K562 (cell line): ENCODE measurements at regions not wholly inside any gene's neighbourhood (a gene's known extent, or its start where the extent isn't known, plus 50 kb on each side); places are given as distances from the start of the nearest gene placed in this dataset.

ENCODE experiments used
- ATAC-seq: fragments of 200-7000 bp; cut with Tn5 transposase; 3 replicates; pipeline ENCODE4 v1.9.1; 2020; ENCODE audit warnings: moderate library complexity
- BruUV-seq: library from RNA; stranded (reverse); fragments of 400-500 nt; replicated peaks from 2 replicates; lab custom pipeline; 2021; lab: Mats Ljungman, UMichigan
- CTCF ChIA-PET: fragments of 300-600 bp; formaldehyde crosslinking; extraction: SDS; loops from one replicate; lab custom pipeline; 2021; ENCODE audit warnings: low intra/inter-chr PET ratio; lab: Yijun Ruan, JAX
- POLR2A ChIA-PET: fragments of 300-600, 350-650 bp; sonication (Branson Sonifier 250); formaldehyde crosslinking; extraction: SDS; loops from one replicate; lab custom pipeline; 2021; ENCODE audit warnings: antibody characterized with exemption, inconsistent platforms; lab: Yijun Ruan, JAX
- DNase-seq, 4 experiments: peaks; one replicate each; pipeline versions ENCODE4 v3.0.0 to v3.0.0-alpha.2; 2011 to 2018; ENCODE audit warnings: low spot score in 3 of 4, mixed read lengths in 3 of 4; ENCODE audit errors: extremely low read depth in 1 of 4
- FAIRE-seq: peaks from 2 replicates; lab custom pipeline; 2011; peaks lifted over from hg19 to GRCh38; lab: Jason Lieb, UNC
- H2AFZ ChIP-seq: 2 replicates; pipeline ENCODE4 v1.6.0; 2011; ENCODE audit warnings: low read depth, low read length, control low read depth, inconsistent platforms
- H3K27ac ChIP-seq: fragments of 200-600 bp; 3 replicates; pipeline ENCODE4 v1.8.0; 2011; ENCODE audit warnings: low read depth, mild to moderate bottlenecking, control low read depth, inconsistent platforms, low read length, moderate library complexity, mixed read lengths; ENCODE audit errors: extremely low read depth
- H3K27me3 ChIP-seq, 2 experiments: fragments of 300-600 bp in 1 of 2; 2 replicates in 1 of 2; 3 replicates in 1 of 2; pipeline versions ENCODE4 v1.6.0 to v1.8.0; 2011; ENCODE audit warnings: inconsistent platforms in 2 of 2, low read length in 2 of 2, mild to moderate bottlenecking in 1 of 2, mixed read lengths in 1 of 2, moderate library complexity in 1 of 2; ENCODE audit not compliant: control insufficient read depth in 2 of 2, insufficient read depth in 2 of 2
- H3K36me3 ChIP-seq: fragments of 300-600 bp; 3 replicates; pipeline ENCODE4 v1.8.0; 2011; ENCODE audit warnings: mild to moderate bottlenecking, low read length, inconsistent platforms; ENCODE audit not compliant: control insufficient read depth, insufficient read depth
- H3K4me1 ChIP-seq, 2 experiments: fragments of 200-600 bp in 1 of 2; replicated peaks in 1 of 2; 2 replicates in 1 of 2; 3 replicates in 1 of 2; pipeline versions ENCODE4 v1.5.1 to v1.8.0; 2011; ENCODE audit warnings: inconsistent platforms in 2 of 2, low read length in 2 of 2, mild to moderate bottlenecking in 1 of 2, mixed read lengths in 1 of 2, moderate library complexity in 1 of 2; ENCODE audit not compliant: control insufficient read depth in 2 of 2, insufficient read depth in 2 of 2
- H3K4me2 ChIP-seq: 2 replicates; pipeline ENCODE4 v1.6.1; 2011; ENCODE audit warnings: low read length, control low read depth, inconsistent platforms, mixed read lengths; ENCODE audit not compliant: insufficient read depth
- H3K4me3 ChIP-seq: fragments of 200-600 bp; sonication (generic), shearing (Covaris generic); 2 replicates; pipeline ENCODE4 v1.5.1; 2016; ENCODE audit warnings: control low read depth, inconsistent platforms
- H3K79me2 ChIP-seq: fragments of 200-600 bp; 3 replicates; pipeline ENCODE4 v1.8.0; 2011; ENCODE audit warnings: low read length, inconsistent platforms; ENCODE audit not compliant: control insufficient read depth, insufficient read depth
- H3K9ac ChIP-seq, 2 experiments: 2 replicates each; pipeline versions ENCODE4 v1.6.0 to v1.6.1; 2011; ENCODE audit warnings: low read depth in 2 of 2, low read length in 2 of 2, control low read depth in 1 of 2, inconsistent platforms in 1 of 2, mild to moderate bottlenecking in 1 of 2, mixed read lengths in 1 of 2; ENCODE audit not compliant: insufficient read depth in 1 of 2
- H3K9me1 ChIP-seq: one replicate; pipeline ENCODE4 v1.6.0; 2011; ENCODE audit warnings: inconsistent platforms, mild to moderate bottlenecking, low read length, moderate library complexity; ENCODE audit not compliant: control insufficient read depth, insufficient read depth
- H3K9me3 ChIP-seq: replicated peaks from 2 replicates; pipeline ENCODE4 v1.5.1; 2011; ENCODE audit warnings: low read depth, low read length, inconsistent platforms; ENCODE audit not compliant: control insufficient read depth, insufficient read depth
- H4K20me1 ChIP-seq: replicated peaks from 2 replicates; pipeline ENCODE4 v1.6.1; 2011; ENCODE audit warnings: low read length, inconsistent platforms, mixed read lengths; ENCODE audit not compliant: control insufficient read depth, insufficient read depth
- CREB1 ChIP-seq, 2 experiments: sonication (generic) in 1 of 2; formaldehyde crosslinking in 1 of 2; IDR thresholded peaks; 2 replicates each; pipeline versions ENCODE4 v1.6.1 to v1.8.0; 2012 to 2022; ENCODE audit warnings: inconsistent platforms in 1 of 2, mild to moderate bottlenecking in 1 of 2, missing genetic modification reagents in 1 of 2, moderate library complexity in 1 of 2
- KDM1A ChIP-seq, 2 experiments: fragments of 450-650 bp; IDR thresholded peaks; 2 replicates each; pipeline ENCODE4 v1.6.1; 2016; ENCODE audit warnings: mild to moderate bottlenecking in 2 of 2
- PHF21A ChIP-seq: fragments of 450-650 bp; IDR thresholded peaks from 2 replicates; pipeline ENCODE4 v1.6.1; 2017; ENCODE audit warnings: low read depth, borderline replicate concordance
- SIX5 ChIP-seq, 2 experiments: IDR thresholded peaks; 2 replicates each; pipeline ENCODE4 v1.6.1; 2011; ENCODE audit warnings: low read length in 2 of 2, borderline replicate concordance in 1 of 2, low read depth in 1 of 2, mild to moderate bottlenecking in 1 of 2, moderate library complexity in 1 of 2; ENCODE audit not compliant: insufficient read depth in 1 of 2
- ZNF3 ChIP-seq: fragments of 250-450 bp; sonication (Bioruptor Pico); IDR thresholded peaks from 2 replicates; pipeline ENCODE4 v1.5.0; 2021; ENCODE audit warnings: mild to moderate bottlenecking, moderate library complexity
- ZNF408 ChIP-seq: fragments of 250-450 bp; sonication (Bioruptor Pico); IDR thresholded peaks from 2 replicates; pipeline ENCODE4 v1.4.0; 2020; ENCODE audit warnings: low read depth, mild to moderate bottlenecking, moderate library complexity
- ZNF561 ChIP-seq: fragments of 450-650 bp; formaldehyde crosslinking; conservative IDR thresholded peaks from 2 replicates; pipeline ENCODE4 v1.4.0; 2020; ENCODE audit warnings: mild to moderate bottlenecking, moderate library complexity
- WGBS: fragments of 100-300 bp; shearing (Covaris generic); methylation state at CpG from one replicate; pipeline ENCODE4 v1.1.6; 2016; ENCODE audit warnings: low coverage, mixed read lengths; ENCODE audit not compliant: insufficient coverage; ENCODE audit errors: missing lambda C conversion rate; 5-methylcytosine and 5-hydroxymethylcytosine counted together
- in situ Hi-C: fragments of 300-500 bp; cut with MboI; formaldehyde crosslinking; loops from 4 replicates; pipeline ENCODE4 v1.15.0; 2018; ENCODE audit warnings: inconsistent platforms, mixed read lengths
- intact Hi-C: fragments of 100-400 bp; cut with micrococcal nuclease; formaldehyde crosslinking; loops from 2 replicates; pipeline ENCODE4 v1.14.2; 2022
- TF ChIP-seq, protein P1 (sequence below): fragments of 250-450 bp; sonication (Bioruptor Pico); IDR thresholded peaks from 2 replicates; pipeline ENCODE4 v1.8.0; 2022; ENCODE audit warnings: inconsistent platforms, mild to moderate bottlenecking, moderate library complexity, borderline replicate concordance
- TF ChIP-seq, protein P2 (sequence below): fragments of 250-450 bp; sonication (Bioruptor Pico); IDR thresholded peaks from 2 replicates; pipeline ENCODE4 v1.5.0; 2020; ENCODE audit warnings: mild to moderate bottlenecking, borderline replicate concordance
- TF ChIP-seq, protein P3 (sequence below): sonication (generic); formaldehyde crosslinking; IDR thresholded peaks from 2 replicates; pipeline ENCODE4 v1.8.0; 2022; ENCODE audit warnings: missing genetic modification reagents, mild to moderate bottlenecking, moderate library complexity, borderline replicate concordance
- TF ChIP-seq, protein P4 (sequence below): fragments of 450-650 bp; IDR thresholded peaks from 2 replicates; pipeline ENCODE4 v1.7.1; 2018; ENCODE audit warnings: mild to moderate bottlenecking, low read depth; ENCODE audit not compliant: partially characterized antibody

DNA sequence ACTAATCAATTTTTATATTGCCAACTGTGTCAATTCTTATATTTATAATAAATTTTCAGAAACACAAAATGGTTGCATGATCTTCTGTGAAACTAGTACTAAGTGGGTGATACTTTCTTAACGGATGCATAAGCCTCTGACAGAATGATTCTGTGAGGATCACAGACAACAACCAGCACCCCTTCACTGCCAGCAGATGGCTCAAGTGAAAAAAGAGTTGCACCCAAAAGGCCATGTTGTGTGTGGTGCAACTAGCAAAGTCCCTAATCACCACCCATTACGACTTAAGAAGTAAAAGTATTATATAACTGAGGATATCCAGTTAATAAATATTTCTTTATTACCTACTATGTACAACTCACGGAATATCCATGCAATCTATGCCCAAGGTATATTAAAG, 334.0 kb downstream of the PCDH19 start:
- no peak overlapping the region for H2AFZ ChIP-seq
- no TSS peak for BruUV-seq
- DNase-seq = no peak
- 0% methylated on average over 3 of the region's 3 CpGs for WGBS
- no peak overlapping the region for H3K4me2 ChIP-seq
- no peak for ATAC-seq
- H3K79me2 ChIP-seq = no peaks in the 10 kb centered on the region
- H3K4me3 ChIP-seq = no peak overlapping the region
- H4K20me1 ChIP-seq = no peaks in the 10 kb centered on the region
- POLR2A ChIA-PET = no interaction called here
- no peaks in the 10 kb centered on the region for H3K36me3 ChIP-seq
- no peaks in the 10 kb centered on the region for H3K9me3 ChIP-seq
- CTCF ChIA-PET = no interaction called here
- FAIRE-seq = no peak
- H3K9ac ChIP-seq = no peak overlapping the region
- H3K4me1 ChIP-seq = no peaks in the 10 kb centered on the region
- no peaks in the 10 kb centered on the region for H3K27me3 ChIP-seq
- in situ Hi-C loops (no loop called here), intact Hi-C loops (no loop called here)
- no peak overlapping the region for H3K27ac ChIP-seq
- H3K9me1 ChIP-seq = no peaks in the 10 kb centered on the region
- TF ChIP-seq PHF21A (no peak), ZNF408 (no peak), ZNF3 (CRISPR knock-in tag) (no peak), ZNF561 (CRISPR knock-in tag) (no peak), CREB1 (IDR thresholded peaks at IDR 0.05) (no peak), CREB1 (CRISPR knock-in tag; IDR thresholded peaks at IDR 0.05) (no peak), SIX5 (IDR thresholded peaks at IDR 0.05; ENCODE audit: borderline replicate concordance in 1 of 2, insufficient read depth in 1 of 2, low read depth in 1 of 2, low read length in 2 of 2) (no peak), KDM1A (IDR thresholded peaks at IDR 0.05) (no peak)
- TF ChIP-seq, protein P1, sequence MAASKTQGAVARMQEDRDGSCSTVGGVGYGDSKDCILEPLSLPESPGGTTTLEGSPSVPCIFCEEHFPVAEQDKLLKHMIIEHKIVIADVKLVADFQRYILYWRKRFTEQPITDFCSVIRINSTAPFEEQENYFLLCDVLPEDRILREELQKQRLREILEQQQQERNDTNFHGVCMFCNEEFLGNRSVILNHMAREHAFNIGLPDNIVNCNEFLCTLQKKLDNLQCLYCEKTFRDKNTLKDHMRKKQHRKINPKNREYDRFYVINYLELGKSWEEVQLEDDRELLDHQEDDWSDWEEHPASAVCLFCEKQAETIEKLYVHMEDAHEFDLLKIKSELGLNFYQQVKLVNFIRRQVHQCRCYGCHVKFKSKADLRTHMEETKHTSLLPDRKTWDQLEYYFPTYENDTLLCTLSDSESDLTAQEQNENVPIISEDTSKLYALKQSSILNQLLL (CRISPR knock-in tag) = no peak
- TF ChIP-seq, protein P2, sequence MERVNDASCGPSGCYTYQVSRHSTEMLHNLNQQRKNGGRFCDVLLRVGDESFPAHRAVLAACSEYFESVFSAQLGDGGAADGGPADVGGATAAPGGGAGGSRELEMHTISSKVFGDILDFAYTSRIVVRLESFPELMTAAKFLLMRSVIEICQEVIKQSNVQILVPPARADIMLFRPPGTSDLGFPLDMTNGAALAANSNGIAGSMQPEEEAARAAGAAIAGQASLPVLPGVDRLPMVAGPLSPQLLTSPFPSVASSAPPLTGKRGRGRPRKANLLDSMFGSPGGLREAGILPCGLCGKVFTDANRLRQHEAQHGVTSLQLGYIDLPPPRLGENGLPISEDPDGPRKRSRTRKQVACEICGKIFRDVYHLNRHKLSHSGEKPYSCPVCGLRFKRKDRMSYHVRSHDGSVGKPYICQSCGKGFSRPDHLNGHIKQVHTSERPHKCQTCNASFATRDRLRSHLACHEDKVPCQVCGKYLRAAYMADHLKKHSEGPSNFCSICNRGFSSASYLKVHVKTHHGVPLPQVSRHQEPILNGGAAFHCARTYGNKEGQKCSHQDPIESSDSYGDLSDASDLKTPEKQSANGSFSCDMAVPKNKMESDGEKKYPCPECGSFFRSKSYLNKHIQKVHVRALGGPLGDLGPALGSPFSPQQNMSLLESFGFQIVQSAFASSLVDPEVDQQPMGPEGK (CRISPR knock-in tag) = no peak
- TF ChIP-seq, protein P3, sequence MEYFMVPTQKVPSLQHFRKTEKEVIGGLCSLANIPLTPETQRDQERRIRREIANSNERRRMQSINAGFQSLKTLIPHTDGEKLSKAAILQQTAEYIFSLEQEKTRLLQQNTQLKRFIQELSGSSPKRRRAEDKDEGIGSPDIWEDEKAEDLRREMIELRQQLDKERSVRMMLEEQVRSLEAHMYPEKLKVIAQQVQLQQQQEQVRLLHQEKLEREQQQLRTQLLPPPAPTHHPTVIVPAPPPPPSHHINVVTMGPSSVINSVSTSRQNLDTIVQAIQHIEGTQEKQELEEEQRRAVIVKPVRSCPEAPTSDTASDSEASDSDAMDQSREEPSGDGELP (CRISPR knock-in tag) = no peak
- TF ChIP-seq, protein P4, sequence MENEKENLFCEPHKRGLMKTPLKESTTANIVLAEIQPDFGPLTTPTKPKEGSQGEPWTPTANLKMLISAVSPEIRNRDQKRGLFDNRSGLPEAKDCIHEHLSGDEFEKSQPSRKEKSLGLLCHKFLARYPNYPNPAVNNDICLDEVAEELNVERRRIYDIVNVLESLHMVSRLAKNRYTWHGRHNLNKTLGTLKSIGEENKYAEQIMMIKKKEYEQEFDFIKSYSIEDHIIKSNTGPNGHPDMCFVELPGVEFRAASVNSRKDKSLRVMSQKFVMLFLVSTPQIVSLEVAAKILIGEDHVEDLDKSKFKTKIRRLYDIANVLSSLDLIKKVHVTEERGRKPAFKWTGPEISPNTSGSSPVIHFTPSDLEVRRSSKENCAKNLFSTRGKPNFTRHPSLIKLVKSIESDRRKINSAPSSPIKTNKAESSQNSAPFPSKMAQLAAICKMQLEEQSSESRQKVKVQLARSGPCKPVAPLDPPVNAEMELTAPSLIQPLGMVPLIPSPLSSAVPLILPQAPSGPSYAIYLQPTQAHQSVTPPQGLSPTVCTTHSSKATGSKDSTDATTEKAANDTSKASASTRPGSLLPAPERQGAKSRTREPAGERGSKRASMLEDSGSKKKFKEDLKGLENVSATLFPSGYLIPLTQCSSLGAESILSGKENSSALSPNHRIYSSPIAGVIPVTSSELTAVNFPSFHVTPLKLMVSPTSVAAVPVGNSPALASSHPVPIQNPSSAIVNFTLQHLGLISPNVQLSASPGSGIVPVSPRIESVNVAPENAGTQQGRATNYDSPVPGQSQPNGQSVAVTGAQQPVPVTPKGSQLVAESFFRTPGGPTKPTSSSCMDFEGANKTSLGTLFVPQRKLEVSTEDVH = no peak
